ENCODE measurements at regions not wholly inside any gene's neighbourhood (a gene's known extent, or its start where the extent isn't known, plus 50 kb on each side); places are given as distances from the start of the nearest gene placed in this dataset.

DNA sequence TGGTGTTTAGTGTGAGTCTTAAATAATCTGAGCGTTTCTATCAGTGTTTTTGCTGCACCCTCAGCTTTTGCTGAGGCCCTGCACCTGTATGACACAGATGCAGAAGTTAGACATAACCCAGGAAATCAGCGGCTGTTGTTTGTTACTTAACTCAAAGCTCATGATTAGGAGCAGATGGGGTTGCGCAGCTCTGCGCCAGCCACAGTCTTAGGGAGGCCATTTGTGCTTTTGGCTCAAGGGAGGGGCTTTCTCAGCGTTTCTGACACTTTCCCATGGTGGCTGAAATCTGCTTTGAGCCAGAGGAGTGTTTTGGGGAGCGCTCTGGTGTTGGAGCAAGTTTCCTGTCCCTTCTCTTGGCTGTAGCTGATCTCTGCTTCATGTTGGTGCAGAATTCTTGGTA, 433.8 kb downstream of the NAF1 start:
- H3K9me3 ChIP-seq = peaks cover 0 to 9% of the 10 kb centered on the region in 2 donors
- no peak overlapping the region for H3K27ac ChIP-seq
- H3K36me3 ChIP-seq = no peaks in the 10 kb centered on the region
- ATAC-seq = no peak
- TF ChIP-seq, protein P1, sequence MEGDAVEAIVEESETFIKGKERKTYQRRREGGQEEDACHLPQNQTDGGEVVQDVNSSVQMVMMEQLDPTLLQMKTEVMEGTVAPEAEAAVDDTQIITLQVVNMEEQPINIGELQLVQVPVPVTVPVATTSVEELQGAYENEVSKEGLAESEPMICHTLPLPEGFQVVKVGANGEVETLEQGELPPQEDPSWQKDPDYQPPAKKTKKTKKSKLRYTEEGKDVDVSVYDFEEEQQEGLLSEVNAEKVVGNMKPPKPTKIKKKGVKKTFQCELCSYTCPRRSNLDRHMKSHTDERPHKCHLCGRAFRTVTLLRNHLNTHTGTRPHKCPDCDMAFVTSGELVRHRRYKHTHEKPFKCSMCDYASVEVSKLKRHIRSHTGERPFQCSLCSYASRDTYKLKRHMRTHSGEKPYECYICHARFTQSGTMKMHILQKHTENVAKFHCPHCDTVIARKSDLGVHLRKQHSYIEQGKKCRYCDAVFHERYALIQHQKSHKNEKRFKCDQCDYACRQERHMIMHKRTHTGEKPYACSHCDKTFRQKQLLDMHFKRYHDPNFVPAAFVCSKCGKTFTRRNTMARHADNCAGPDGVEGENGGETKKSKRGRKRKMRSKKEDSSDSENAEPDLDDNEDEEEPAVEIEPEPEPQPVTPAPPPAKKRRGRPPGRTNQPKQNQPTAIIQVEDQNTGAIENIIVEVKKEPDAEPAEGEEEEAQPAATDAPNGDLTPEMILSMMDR (IDR thresholded peaks at IDR 0.05) = no peak
- H3K27me3 ChIP-seq = no peaks in the 10 kb centered on the region
- intact Hi-C loops (cut with DNase I) = no loop called here
- no peak for DNase-seq
- no peak overlapping the region for H3K4me3 ChIP-seq
- no peaks in the 10 kb centered on the region for H3K4me1 ChIP-seq

DNA sequence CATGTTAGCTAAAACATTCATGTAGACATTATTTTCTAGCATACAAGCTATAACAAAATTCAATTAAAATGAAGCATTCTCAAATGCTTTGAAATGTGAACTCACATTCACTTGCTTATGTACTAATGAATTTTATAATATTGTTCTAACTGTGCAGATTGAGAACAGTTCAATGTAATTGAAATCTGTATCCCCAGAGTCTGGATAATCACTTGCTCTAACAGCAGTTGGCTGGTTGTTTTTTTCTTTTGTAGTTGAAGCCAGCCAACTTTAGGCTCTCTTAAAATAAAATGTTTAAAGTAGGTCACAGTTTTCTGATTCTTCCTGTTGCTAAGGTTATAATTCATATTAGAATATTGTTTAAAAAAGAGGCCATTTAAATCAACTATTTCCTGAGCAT, 438.9 kb downstream of the NAF1 start:
- Histone ChIP-seq H3K27ac (no peak overlapping the region), H3K4me3 (no peak overlapping the region), H3K4me1 (no peaks in the 10 kb centered on the region), H3K27me3 (no peaks in the 10 kb centered on the region), H3K9me3 (peaks cover 0 to 9% of the 10 kb centered on the region in 2 donors), H3K36me3 (no peaks in the 10 kb centered on the region)
- intact Hi-C loops (cut with DNase I) = no loop called here
- ATAC-seq (no peak), DNase-seq (no peak)
- TF ChIP-seq, protein P1 (IDR thresholded peaks at IDR 0.05) = no peak

DNA sequence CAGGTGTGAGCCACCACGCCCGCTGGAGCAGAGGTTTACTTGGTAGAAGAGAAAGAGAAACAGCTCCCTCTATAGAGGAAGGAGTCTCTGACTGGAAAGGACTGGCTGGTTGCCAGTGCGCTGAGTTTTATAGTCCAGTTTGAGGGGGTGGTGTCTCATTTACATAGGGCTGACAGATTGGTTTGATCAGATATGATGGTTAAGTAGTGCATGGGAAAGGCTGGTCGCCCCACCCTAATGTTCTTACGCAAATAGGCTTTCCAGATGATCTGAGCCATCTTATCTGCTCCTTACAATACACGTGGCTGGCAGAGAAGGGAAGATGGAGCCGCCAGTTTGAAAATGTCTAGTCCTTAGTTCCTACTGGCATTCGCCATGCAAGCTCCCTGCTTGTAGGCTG, 439.5 kb downstream of the NAF1 start:
- H3K27ac ChIP-seq = no peak overlapping the region
- no peaks in the 10 kb centered on the region for H3K27me3 ChIP-seq
- TF ChIP-seq, protein P1 (IDR thresholded peaks at IDR 0.05) = no peak
- intact Hi-C loops (cut with DNase I) = no loop called here
- peaks cover 0 to 9% of the 10 kb centered on the region in 2 donors for H3K9me3 ChIP-seq
- ATAC-seq = no peak
- no peaks in the 10 kb centered on the region for H3K36me3 ChIP-seq
- DNase-seq = no peak
- H3K4me3 ChIP-seq = no peak overlapping the region
- H3K4me1 ChIP-seq = no peaks in the 10 kb centered on the region

DNA sequence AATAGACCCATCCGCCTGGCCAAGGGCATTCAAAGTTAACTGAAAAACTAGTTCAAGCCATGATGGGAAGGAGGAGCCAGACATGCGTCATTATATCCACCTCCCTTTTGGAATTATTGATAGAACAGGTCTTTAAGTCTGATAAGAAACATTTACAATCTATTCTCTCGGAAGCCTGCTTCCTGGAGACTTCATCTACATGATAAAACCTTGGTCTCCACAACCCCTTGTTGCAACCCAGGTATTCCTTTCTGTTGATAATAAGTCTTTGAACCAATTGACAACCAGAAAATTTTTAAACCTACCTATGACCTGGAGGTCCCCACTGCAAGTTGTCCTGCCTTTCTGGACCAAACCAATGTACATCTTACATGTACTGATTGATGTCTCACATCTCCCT, 451.3 kb downstream of the NAF1 start:
- H3K36me3 ChIP-seq = no peaks in the 10 kb centered on the region
- H3K27me3 ChIP-seq = no peaks in the 10 kb centered on the region
- intact Hi-C loops (cut with DNase I) = no loop called here
- TF ChIP-seq, protein P1 (IDR thresholded peaks at IDR 0.05) = no peak
- H3K4me1 ChIP-seq = no peaks in the 10 kb centered on the region
- H3K4me3 ChIP-seq = no peak overlapping the region
- ATAC-seq (no peak), DNase-seq (no peak)
- H3K27ac ChIP-seq = no peak overlapping the region
- peaks cover 0 to 2% of the 10 kb centered on the region in 2 donors for H3K9me3 ChIP-seq

DNA sequence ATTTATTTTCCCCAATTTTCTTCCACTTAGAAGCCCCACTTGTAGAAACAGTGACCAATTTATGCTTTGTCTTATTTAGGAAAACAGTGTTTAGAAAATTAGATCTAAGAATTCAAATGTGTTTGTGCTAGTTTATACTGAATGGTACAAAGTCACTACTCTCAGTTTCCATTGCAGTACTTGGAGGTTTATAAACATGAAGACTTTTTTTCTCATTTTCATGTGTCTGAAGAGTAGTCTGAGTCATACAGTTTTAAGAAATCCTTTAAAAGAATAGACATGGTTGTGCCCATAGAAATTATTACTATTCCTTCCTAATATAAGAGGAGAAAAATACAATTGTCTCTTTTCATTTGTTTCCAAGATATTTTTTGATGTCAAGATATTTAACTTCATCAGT, 458.7 kb downstream of the NAF1 start:
- ATAC-seq = no peak
- H3K36me3 ChIP-seq = no peaks in the 10 kb centered on the region
- no peaks in the 10 kb centered on the region for H3K27me3 ChIP-seq
- TF ChIP-seq, protein P1 (IDR thresholded peaks at IDR 0.05) = no peak
- DNase-seq = no peak
- no peaks in the 10 kb centered on the region for H3K4me1 ChIP-seq
- H3K27ac ChIP-seq = no peak overlapping the region
- no peak overlapping the region for H3K4me3 ChIP-seq
- intact Hi-C loops (cut with DNase I) = no loop called here
- H3K9me3 ChIP-seq = peaks cover 0 to 4% of the 10 kb centered on the region in 2 donors

All from left lung (tissue), 4 donors.